Uterus (tissue), 3 donors: ENCODE measurements at regions not wholly inside any gene's neighbourhood (a gene's known extent, or its start where the extent isn't known, plus 50 kb on each side); places are given as distances from the start of the nearest gene placed in this dataset.

Experiments
- DNase-seq, 2 donors: peaks; one replicate each; pipeline ENCODE4 v3.0.0-alpha.2; 2019 to 2020
- H3K27ac ChIP-seq, 2 donors: fragments of 200-600 bp; sonication (generic); 1 replicate in 1 of 2; 2 replicates in 1 of 2; pipeline ENCODE4 v1.5.1; 2016 to 2018
- H3K27me3 ChIP-seq, 2 donors: fragments of 200-600 bp; sonication (generic); one replicate each; pipeline ENCODE4 v1.5.1; 2018 to 2019; ENCODE audit warnings: control low read depth in 1 of 2
- H3K36me3 ChIP-seq, 2 donors: fragments of 200-600 bp; sonication (generic); one replicate each; pipeline ENCODE4 v1.5.1; 2019; ENCODE audit warnings: control low read depth in 1 of 2
- H3K4me1 ChIP-seq, 2 donors: fragments of 200-600 bp; sonication (generic); one replicate each; pipeline ENCODE4 v1.5.1; 2018 to 2019; ENCODE audit warnings: control low read depth in 1 of 2
- H3K4me3 ChIP-seq, 2 donors: fragments of 200-600 bp; sonication (generic); 1 replicate in 1 of 2; 2 replicates in 1 of 2; pipeline ENCODE4 v1.5.1; 2018 to 2019; ENCODE audit warnings: mild to moderate bottlenecking in 1 of 2
- H3K9me3 ChIP-seq, 2 donors: fragments of 200-600 bp; sonication (generic); one replicate each; pipeline ENCODE4 v1.5.1; 2019; ENCODE audit warnings: control low read depth in 1 of 2
- POLR2A ChIP-seq, 2 donors: fragments of 450-650 bp; IDR thresholded peaks; one replicate each; pipeline ENCODE4 v1.6.1; 2016; ENCODE audit warnings: antibody characterized with exemption in 2 of 2, mild to moderate bottlenecking in 1 of 2, moderate library complexity in 1 of 2
- intact Hi-C: fragments of 100-400 bp; cut with DNase I; formaldehyde crosslinking; loops from one replicate; pipeline ENCODE4 v1.15.1; 2023; ENCODE audit warnings: low total_unique reads
- TF ChIP-seq, protein P1 (sequence below), 4 experiments: fragments of 200-600 bp in 2 of 4; fragments of 450-650 bp in 2 of 4; sonication (generic) in 2 of 4; IDR thresholded peaks; one replicate each; pipeline ENCODE4 v1.5.1; 2016 to 2019; ENCODE audit warnings: antibody characterized with exemption in 4 of 4, mild to moderate bottlenecking in 2 of 4, moderate library complexity in 1 of 4
- donor health status: DM: yes; HTN: yes; CAD: no.

DNA sequence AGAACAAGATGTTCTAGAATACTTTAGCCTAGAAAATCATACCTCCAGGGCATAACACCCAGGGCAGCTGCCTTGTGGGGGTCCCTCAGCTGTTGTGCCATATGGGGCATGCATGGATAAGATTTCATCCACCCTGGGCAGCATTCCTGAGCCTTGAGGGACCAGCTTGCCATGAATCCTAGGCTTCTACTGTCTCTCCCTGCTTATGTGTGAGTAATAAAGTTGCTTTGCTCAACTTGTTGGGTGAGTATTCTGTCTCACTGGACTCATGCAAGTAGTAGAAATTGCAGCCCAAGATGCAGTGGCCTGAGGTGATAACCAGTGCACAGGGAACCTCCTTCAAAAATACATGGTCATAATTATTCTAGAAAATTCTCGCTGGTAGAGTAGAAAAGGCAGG is 52.1 kb upstream of the EPHB1 start:
- Histone ChIP-seq H3K4me3 (no peak overlapping the region), H3K27me3 (no peaks in the 10 kb centered on the region), H3K9me3 (no peaks in the 10 kb centered on the region), H3K27ac (no peak overlapping the region), H3K36me3 (no peaks in the 10 kb centered on the region), H3K4me1 (no peaks in the 10 kb centered on the region)
- DNase-seq: no peak
- TF ChIP-seq POLR2A (IDR thresholded peaks at IDR 0.05): no peak
- TF ChIP-seq, protein P1, sequence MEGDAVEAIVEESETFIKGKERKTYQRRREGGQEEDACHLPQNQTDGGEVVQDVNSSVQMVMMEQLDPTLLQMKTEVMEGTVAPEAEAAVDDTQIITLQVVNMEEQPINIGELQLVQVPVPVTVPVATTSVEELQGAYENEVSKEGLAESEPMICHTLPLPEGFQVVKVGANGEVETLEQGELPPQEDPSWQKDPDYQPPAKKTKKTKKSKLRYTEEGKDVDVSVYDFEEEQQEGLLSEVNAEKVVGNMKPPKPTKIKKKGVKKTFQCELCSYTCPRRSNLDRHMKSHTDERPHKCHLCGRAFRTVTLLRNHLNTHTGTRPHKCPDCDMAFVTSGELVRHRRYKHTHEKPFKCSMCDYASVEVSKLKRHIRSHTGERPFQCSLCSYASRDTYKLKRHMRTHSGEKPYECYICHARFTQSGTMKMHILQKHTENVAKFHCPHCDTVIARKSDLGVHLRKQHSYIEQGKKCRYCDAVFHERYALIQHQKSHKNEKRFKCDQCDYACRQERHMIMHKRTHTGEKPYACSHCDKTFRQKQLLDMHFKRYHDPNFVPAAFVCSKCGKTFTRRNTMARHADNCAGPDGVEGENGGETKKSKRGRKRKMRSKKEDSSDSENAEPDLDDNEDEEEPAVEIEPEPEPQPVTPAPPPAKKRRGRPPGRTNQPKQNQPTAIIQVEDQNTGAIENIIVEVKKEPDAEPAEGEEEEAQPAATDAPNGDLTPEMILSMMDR (IDR thresholded peaks at IDR 0.05): no peak
- intact Hi-C loops: no loop called here
